ENCODE measurements at regions not wholly inside any gene's neighbourhood (a gene's known extent, or its start where the extent isn't known, plus 50 kb on each side); places are given as distances from the start of the nearest gene placed in this dataset.
"Not testable (repeated sequence)": the region's sequence is repeated elsewhere in the genome, so short reads cannot be mapped to it uniquely, and the experiment has no call there.

- DNase-seq: no peak
Measured at GRCh38 chr3:193909387-193909786, 226.6 kb upstream of the HES1 start.

DNA sequence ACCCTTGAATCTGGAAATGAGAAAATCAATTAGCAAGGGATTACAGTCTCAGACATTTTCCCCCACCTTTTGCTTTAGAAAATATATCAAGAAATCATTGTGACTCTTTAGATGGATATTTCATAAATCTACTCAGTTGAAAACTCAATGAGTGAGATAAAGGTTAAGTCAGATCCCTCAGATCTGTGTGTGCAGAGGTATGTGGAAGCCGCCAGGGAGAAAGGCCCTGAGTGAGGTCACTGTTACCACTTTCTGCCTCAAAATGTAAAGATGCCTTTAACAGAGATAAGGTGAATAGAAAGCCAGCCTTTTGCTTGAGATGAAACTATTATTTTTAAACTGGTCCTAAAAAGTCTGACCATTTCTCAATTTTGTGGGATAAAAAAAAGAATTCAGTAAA is 225.6 kb upstream of the HES1 start:
- no peak for DNase-seq

GRCh38 chr3:193910886-193911738 is 224.8 kb upstream of the HES1 start:
- DNase-seq: no peak

- no peak for DNase-seq
Measured at GRCh38 chr3:193911784-193912340, 224.1 kb upstream of the HES1 start.

DNA sequence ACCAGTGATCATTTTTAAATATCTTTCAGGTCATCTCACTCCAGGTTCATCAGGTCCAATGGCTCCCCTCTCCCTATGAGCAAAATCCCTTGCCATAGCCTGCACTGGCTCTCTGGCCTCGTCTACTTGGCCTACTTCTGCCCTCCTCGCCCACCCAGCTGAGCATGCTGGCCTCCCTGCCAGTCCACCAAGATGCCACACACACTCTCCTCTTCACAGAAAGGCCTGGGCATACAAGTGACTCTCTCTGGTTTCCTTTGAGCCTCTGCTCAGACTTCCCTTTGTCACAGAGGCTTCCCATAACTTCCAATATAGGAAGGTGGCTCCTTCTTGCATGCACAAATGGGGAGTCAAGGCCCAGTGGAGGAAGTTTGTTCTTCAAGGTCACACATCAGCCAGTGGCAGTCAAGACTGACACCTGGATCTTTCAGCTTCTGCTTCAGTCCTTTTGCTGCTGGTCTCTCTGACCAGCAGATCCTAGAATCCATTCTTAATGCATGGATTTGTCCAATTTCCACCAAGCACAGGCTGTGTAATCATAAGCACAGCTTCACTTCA is 223.2 kb upstream of the HES1 start:
- DNase-seq: no peak

- DNase-seq: no peak
Measured at GRCh38 chr3:193914602-193915001, 221.3 kb upstream of the HES1 start.

- DNase-seq: no peak
Measured at GRCh38 chr3:193915099-193915498, 220.8 kb upstream of the HES1 start.

DNA sequence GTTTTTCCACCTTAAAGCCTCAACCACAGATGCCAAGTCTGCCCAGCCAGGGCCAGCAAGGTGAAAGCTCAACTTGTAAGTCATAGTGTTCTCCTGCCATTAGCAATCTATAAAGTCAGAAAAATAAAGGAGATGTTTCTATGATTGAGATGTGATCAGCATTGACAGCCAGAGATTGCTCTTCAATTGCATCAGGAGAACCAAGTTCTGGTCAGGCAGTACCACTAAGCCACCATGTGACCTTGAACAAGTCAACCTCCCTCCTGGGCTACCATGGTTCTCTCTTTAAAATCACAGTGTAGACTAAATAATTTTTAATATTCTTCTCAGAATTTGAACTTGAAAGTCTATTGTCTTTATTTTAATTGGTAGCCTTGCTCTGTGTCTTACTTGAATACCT is 220.3 kb upstream of the HES1 start:
- no peak for DNase-seq

GRCh38 chr3:193917158-193917557 is 218.8 kb upstream of the HES1 start:
- DNase-seq: no peak

GRCh38 chr3:193921465-193921864 is 214.5 kb upstream of the HES1 start:
- no peak for DNase-seq

- DNase-seq: no peak
Measured at GRCh38 chr3:193922034-193922774, 213.7 kb upstream of the HES1 start.

GRCh38 chr3:193923958-193924357 is 212.0 kb upstream of the HES1 start:
- not testable (repeated sequence) for DNase-seq

DNA sequence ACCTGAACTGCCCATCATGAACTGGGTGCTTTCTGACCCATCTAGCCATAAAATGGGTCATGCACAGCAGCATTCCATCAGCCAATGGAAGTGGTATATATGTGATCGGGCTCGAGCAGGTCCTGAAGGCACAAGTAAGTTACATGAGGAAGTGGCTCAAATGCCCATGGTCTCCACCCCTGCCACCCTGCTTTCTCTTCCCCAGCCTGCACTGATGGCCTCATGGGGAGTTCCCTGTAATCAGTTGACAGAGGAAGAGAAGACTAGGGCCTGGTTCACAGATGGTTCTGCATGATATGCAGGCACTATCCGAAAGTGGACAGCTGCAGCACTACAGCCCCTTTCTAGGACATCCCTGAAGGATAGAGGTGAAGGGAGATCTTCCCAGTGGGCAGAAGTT is 209.9 kb upstream of the HES1 start:
- DNase-seq: not testable (repeated sequence)

DNA sequence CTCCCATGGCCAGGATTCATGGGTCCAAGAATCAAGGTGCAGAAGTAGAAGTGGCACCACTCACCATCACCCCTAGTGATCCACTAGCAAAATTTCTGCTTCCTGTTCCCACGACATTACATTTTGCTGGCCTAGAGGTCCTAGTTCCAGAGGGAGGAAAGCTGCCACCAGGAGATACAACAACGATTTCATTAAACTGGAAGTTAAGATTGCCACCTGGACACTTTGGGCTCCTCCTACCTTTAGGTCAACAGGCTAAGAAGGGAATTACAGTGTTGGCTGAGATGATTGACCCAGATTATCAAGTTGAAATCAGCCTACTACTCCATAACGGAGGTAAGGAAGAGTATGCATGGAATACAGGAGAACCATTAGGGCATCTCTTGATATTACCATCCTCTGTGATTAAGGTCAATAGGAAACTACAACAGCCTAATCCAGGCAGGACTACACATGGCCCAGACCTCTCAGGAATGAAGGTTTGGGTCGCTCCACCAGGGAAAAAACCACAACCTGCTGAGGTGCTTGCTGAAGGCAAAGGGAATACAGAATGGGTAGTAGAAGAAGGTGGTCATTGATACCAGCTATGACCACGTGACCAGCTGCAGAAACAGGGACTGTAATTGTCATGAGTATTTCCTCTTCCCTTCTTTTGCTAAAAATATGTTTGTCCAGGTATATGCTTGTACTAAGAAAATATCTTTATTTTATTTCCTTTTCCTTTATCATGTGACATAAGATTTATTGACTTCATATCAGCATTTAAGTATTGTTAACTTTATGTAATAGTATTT is 208.3 kb upstream of the HES1 start:
- not testable (repeated sequence) for DNase-seq

GRCh38 chr3:193928354-193929209 is 207.4 kb upstream of the HES1 start:
- no peak for DNase-seq

DNA sequence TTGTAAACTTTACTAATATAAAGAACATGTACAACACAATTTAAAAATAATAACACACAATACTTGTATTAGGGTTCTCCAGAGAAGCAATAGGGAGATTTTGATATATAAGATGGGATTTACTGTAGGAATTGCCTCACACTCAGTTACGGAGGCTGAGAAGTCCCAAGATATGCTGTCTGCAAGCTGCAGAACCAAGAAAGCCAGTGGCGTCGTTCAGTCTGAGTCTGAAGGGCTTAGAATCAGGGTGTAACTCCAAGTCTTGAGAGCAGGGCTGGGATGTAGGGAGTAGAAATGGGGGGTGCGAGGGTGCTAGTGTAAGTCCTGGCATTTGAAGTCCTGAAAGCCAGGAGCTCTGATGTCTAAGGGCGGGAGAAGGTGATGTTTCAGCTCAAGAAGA is 206.6 kb upstream of the HES1 start:
- no peak for DNase-seq

DNA sequence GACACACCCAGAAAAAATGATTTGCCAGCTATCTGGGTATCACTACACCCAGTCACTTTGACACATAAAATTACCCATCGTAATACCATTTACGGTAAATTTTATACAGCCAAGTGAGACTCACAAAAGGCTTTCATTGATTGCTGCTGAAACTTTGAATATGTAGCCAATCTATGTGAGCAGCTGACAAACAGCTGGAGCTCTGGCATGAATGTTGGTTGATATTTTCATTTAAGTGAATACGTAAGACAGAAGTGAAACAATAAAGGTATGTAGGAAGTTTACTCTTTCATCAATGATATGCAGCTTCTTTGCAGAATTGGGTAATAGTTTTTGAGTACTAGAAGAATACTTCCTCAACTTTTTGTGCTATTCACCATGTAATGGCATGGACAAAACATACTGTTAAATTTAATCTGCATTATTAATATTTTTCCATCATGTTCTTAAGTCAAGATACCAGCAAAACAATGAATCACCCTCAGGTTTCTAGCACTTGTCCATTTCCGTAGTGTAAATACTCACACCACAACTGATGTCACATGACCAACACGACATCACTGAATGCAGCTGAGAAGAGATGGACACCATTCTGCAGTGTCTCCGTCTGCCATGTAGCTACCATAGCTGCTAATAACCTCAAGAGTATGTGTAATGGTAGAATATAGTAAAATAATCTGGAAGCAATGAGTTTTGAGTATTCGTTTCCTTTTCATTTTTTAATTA is 205.9 kb upstream of the HES1 start:
- no peak for DNase-seq

DNA sequence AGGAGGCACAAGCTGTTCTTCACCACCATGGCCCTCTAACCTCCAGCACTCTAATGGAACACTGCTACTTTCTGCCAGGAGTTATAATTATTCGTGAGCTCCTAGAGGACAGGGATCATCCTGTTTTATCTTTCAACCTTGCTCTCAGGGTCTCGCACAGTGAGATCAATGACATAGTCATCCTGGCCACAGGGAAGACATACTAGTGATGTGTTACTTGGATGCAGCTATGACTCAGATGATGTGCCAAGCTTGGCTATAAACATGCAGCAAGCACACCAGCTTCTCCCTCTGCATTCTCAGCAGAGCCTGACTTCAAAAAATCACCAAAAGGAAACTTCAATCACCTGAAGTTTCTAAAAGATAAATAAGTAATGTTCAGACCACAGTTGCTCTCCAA is 203.8 kb upstream of the HES1 start:
- DNase-seq: no peak

GRCh38 chr3:193932576-193932975 is 203.4 kb upstream of the HES1 start:
- DNase-seq: no peak

DNA sequence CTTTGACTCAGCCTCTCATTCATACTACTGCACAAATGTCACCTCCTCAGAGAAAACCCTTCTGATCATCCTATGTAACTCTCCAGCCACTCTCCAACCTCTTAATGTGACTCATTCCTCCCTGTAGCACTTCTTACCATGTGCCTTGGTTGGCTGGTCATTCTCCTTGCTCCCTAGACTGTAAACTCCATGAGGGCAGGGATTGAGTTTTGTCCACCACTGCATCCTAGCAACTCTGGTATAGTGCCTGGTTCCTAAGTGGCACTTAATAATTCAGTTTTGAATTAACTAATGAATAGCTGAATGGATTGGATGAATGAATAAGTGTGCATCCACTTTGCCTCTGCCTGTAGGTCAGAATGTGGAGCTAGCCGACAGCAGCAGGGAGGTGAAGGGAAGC is 202.5 kb upstream of the HES1 start:
- no peak for DNase-seq

DNA sequence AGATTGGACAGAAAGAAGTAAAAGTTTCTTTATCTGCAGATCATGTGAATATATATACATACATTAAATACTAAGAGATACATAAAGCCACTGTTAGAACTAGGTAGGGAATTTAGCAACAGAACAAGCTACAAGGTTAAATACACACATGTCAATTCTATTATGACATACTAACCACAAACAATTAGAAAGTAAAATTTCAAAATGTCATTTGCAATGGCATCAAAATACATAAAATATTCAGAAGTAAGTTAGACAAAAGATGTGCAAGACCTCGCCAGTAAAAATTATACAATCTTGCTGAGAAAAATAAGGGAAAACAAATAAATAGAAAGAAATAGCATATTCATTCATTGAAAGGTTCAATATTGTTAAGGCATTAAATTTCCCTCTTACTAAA is 200.0 kb upstream of the HES1 start:
- DNase-seq: no peak
